ENCODE measurements at regions not wholly inside any gene's neighbourhood (a gene's known extent, or its start where the extent isn't known, plus 50 kb on each side); places are given as distances from the start of the nearest gene placed in this dataset.

DNA sequence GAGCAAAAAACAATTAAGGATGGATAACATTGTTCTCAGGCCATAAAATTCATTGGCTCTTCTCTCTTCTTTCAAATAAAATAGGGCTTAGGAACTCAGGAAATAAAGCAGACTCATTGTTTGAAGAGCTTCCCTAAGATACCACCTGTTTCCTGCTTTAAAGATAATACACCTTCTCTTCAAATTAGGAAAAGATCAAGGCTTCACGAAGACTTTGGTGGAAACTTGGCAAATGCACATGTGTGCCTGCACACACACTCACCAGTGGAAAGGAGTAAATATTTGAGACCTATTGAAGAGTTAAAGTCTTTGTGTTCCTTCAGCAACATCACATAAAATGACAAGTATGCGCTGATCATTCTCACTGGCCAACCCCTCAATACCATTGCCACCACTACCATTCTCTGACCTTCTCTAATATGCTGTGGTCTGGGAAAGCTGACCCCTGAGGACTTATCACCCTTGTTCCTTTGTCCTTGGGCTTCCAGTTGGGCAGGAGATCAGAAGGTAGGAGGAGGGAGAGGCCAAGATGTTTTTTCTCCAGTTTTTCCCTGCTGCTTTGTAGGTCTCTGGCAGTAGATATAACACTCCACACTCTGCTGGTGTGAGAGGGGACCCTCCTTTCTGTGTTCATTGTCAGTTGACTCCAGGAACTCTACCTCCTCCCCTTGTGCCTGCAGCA, 53.5 kb upstream of the SPOPL start:
- no peaks in the 10 kb centered on the region for H3K27me3 ChIP-seq (replicated peaks; ENCODE audit: control insufficient read depth, insufficient read depth, low read length)
- H3K9me3 ChIP-seq (ENCODE audit: control insufficient read depth, low read length), result no peaks in the 10 kb centered on the region
- no peaks in the 10 kb centered on the region for H3K36me3 ChIP-seq (ENCODE audit: control insufficient read depth, insufficient read depth, low read length, severe bottlenecking)
- no peak overlapping the region for H3K9ac ChIP-seq (ENCODE audit: low read length)
- DNase-seq (ENCODE audit: low read depth), result no peak
- H3K4me3 ChIP-seq (ENCODE audit: low read length), result no peak overlapping the region
- H3K4me1 ChIP-seq (ENCODE audit: control insufficient read depth, insufficient read depth, low read length), result peaks cover 3% of the 10 kb centered on the region

All from adipocyte (in vitro differentiated cells).